CD14-positive monocyte (primary cell): ENCODE measurements at regions not wholly inside any gene's neighbourhood (a gene's known extent, or its start where the extent isn't known, plus 50 kb on each side); places are given as distances from the start of the nearest gene placed in this dataset.

ENCODE experiments used
- DNase-seq, 3 donors: peaks; one replicate each; pipeline ENCODE4 v3.0.0-alpha.2; 2011 to 2022
- H2AFZ ChIP-seq: 2 replicates; pipeline ENCODE4 v1.6.0; 2012; ENCODE audit warnings: mild to moderate bottlenecking, low read depth, low read length, inconsistent platforms; ENCODE audit not compliant: insufficient read depth, poor library complexity, severe bottlenecking
- H3K27ac ChIP-seq, 2 donors: 1 replicate in 1 of 2; 2 replicates in 1 of 2; pipeline ENCODE4 v1.5.1; 2012 to 2013; ENCODE audit warnings: low read length in 2 of 2, control low read depth in 1 of 2, inconsistent platforms in 1 of 2, low read depth in 1 of 2, mild to moderate bottlenecking in 1 of 2
- H3K27me3 ChIP-seq, 2 donors: one replicate each; pipeline versions ENCODE4 v1.6.0 to v1.6.1; 2011 to 2013; ENCODE audit warnings: low read length in 2 of 2; ENCODE audit not compliant: control insufficient read depth in 2 of 2, insufficient read depth in 2 of 2
- H3K36me3 ChIP-seq, 2 donors: replicated peaks in 1 of 2; 1 replicate in 1 of 2; 2 replicates in 1 of 2; pipeline versions ENCODE4 v1.5.1 to v1.6.1; 2012 to 2013; ENCODE audit warnings: low read length in 2 of 2, control low read depth in 1 of 2, inconsistent platforms in 1 of 2, mild to moderate bottlenecking in 1 of 2; ENCODE audit not compliant: insufficient read depth in 2 of 2, control insufficient read depth in 1 of 2
- H3K4me1 ChIP-seq, 2 donors: 1 replicate in 1 of 2; 2 replicates in 1 of 2; pipeline versions ENCODE4 v1.5.1 to v1.6.1; 2012 to 2013; ENCODE audit warnings: low read length in 2 of 2, control low read depth in 1 of 2, inconsistent platforms in 1 of 2, mild to moderate bottlenecking in 1 of 2, moderate library complexity in 1 of 2; ENCODE audit not compliant: insufficient read depth in 2 of 2, control insufficient read depth in 1 of 2
- H3K4me2 ChIP-seq: replicated peaks from 2 replicates; pipeline ENCODE3; 2012; ENCODE audit warnings: low read length, moderate library complexity, mild to moderate bottlenecking; ENCODE audit not compliant: poor library complexity, severe bottlenecking; ENCODE audit errors: extremely low read depth
- H3K4me3 ChIP-seq, 3 experiments: fragments of 200-600 bp in 1 of 3; sonication (generic) in 1 of 3; replicated peaks in 1 of 3; 1 replicate in 2 of 3; 2 replicates in 1 of 3; pipeline ENCODE4 v1.5.1; 2011 to 2013; ENCODE audit warnings: low read length in 3 of 3, mild to moderate bottlenecking in 3 of 3, control low read depth in 2 of 3, low read depth in 2 of 3, inconsistent platforms in 1 of 3, moderate library complexity in 1 of 3
- H3K79me2 ChIP-seq: 2 replicates; pipeline ENCODE4 v1.6.0; 2012; ENCODE audit warnings: mild to moderate bottlenecking, control low read depth, inconsistent platforms, low read length, moderate library complexity; ENCODE audit not compliant: insufficient read depth
- H3K9ac ChIP-seq: 2 replicates; pipeline ENCODE4 v1.6.0; 2017; ENCODE audit warnings: low read length, mild to moderate bottlenecking; ENCODE audit not compliant: insufficient read depth, poor library complexity, severe bottlenecking
- H3K9me3 ChIP-seq, 2 donors: replicated peaks in 1 of 2; 1 replicate in 1 of 2; 2 replicates in 1 of 2; pipeline versions ENCODE4 v1.5.1 to v1.6.1; 2012 to 2013; ENCODE audit warnings: low read length in 2 of 2, control low read depth in 1 of 2; ENCODE audit not compliant: control insufficient read depth in 1 of 2, insufficient read depth in 1 of 2
- H4K20me1 ChIP-seq: 2 replicates; pipeline ENCODE4 v1.6.0; 2012; ENCODE audit warnings: mild to moderate bottlenecking, low read length, control low read depth, moderate library complexity; ENCODE audit not compliant: insufficient read depth
- H3K27ac Mint-ChIP-seq, 7 donors: one replicate each; pipeline ENCODE4 v1.8.0; 2020; ENCODE audit warnings: mild to moderate bottlenecking in 7 of 7, mixed read lengths in 7 of 7, moderate library complexity in 6 of 7, inconsistent platforms in 2 of 7
- H3K27me3 Mint-ChIP-seq, 3 donors: one replicate each; pipeline ENCODE4 v1.8.0; 2021 to 2022; ENCODE audit warnings: low read depth in 3 of 3, mild to moderate bottlenecking in 3 of 3, mixed read lengths in 3 of 3, moderate library complexity in 3 of 3, inconsistent platforms in 1 of 3
- H3K36me3 Mint-ChIP-seq, 2 donors: one replicate each; pipeline ENCODE4 v1.8.0; 2020; ENCODE audit warnings: mixed read lengths in 2 of 2, inconsistent platforms in 1 of 2, mild to moderate bottlenecking in 1 of 2
- H3K4me1 Mint-ChIP-seq: one replicate; pipeline ENCODE4 v1.8.0; 2020; ENCODE audit warnings: mild to moderate bottlenecking, mixed read lengths
- H3K4me3 Mint-ChIP-seq, 2 donors: one replicate each; pipeline ENCODE4 v1.8.0; 2020; ENCODE audit warnings: mild to moderate bottlenecking in 2 of 2, mixed read lengths in 2 of 2, moderate library complexity in 1 of 2
- H3K9me3 Mint-ChIP-seq, 7 donors: one replicate each; pipeline ENCODE4 v1.8.0; 2020 to 2022; ENCODE audit warnings: mixed read lengths in 7 of 7, mild to moderate bottlenecking in 6 of 7, moderate library complexity in 6 of 7, inconsistent platforms in 2 of 7
- WGBS: methylation state at CpG from one replicate; pipeline ENCODE4 v1.1.5; 2013; ENCODE audit warnings: missing lambda C conversion rate; ENCODE audit not compliant: insufficient coverage; 5-methylcytosine and 5-hydroxymethylcytosine counted together
- intact Hi-C, 2 donors: fragments of 100-400 bp; cut with micrococcal nuclease; formaldehyde crosslinking; loops; one replicate each; pipeline versions ENCODE4 v1.15.0 to v1.15.1; 2023
- TF ChIP-seq, protein P1 (sequence below): fragments of 200-600 bp; IDR thresholded peaks from one replicate; pipeline ENCODE4 v1.8.0; 2022; ENCODE audit warnings: antibody characterized with exemption, mild to moderate bottlenecking

DNA sequence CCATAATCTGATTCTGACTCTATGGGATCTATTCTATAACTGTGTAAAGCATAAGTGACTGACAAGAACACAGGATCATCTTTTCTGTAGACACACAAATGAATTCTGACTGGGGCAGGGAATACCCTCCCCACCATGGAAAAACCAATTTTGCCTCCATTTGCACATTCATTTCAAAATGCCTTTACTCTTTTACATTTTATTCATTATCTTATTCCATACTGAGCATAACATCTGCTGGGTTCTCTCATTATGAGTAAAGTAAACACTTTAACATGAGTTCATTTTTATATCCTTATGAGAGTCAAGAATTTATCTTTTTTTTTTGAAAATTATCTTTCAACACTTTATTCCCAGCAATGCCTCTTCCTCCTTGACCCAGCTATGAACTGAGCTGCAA is 163.5 kb downstream of the RNF152 start:
- Histone ChIP-seq H3K4me2 (no peak overlapping the region), H3K4me3 (no peak overlapping the region), H3K9me3 (no peaks in the 10 kb centered on the region), H3K4me1 (peaks cover 22 to 23% of the 10 kb centered on the region in 2 donors), H2AFZ (no peak overlapping the region), H4K20me1 (no peaks in the 10 kb centered on the region), H3K27me3 (peaks cover 11 to 16% of the 10 kb centered on the region in 2 donors), H3K36me3 (no peaks in the 10 kb centered on the region), H3K9ac (no peak overlapping the region), H3K79me2 (no peaks in the 10 kb centered on the region), H3K27ac (no peak overlapping the region)
- TF ChIP-seq, protein P1, sequence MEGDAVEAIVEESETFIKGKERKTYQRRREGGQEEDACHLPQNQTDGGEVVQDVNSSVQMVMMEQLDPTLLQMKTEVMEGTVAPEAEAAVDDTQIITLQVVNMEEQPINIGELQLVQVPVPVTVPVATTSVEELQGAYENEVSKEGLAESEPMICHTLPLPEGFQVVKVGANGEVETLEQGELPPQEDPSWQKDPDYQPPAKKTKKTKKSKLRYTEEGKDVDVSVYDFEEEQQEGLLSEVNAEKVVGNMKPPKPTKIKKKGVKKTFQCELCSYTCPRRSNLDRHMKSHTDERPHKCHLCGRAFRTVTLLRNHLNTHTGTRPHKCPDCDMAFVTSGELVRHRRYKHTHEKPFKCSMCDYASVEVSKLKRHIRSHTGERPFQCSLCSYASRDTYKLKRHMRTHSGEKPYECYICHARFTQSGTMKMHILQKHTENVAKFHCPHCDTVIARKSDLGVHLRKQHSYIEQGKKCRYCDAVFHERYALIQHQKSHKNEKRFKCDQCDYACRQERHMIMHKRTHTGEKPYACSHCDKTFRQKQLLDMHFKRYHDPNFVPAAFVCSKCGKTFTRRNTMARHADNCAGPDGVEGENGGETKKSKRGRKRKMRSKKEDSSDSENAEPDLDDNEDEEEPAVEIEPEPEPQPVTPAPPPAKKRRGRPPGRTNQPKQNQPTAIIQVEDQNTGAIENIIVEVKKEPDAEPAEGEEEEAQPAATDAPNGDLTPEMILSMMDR = no peak
- H3K36me3 Mint-ChIP-seq = peaks cover 0 to 4% of the 10 kb centered on the region in 2 donors
- peaks cover 23% of the 10 kb centered on the region for H3K4me1 Mint-ChIP-seq
- intact Hi-C loops = no loop called here
- no peak overlapping the region for H3K27ac Mint-ChIP-seq
- H3K27me3 Mint-ChIP-seq = peaks cover 4 to 24% (median 15%) of the 10 kb centered on the region in 3 donors
- DNase-seq = no peak
- H3K9me3 Mint-ChIP-seq = peaks cover 0 to 11% (median 3%) of the 10 kb centered on the region in 7 donors
- no peak overlapping the region for H3K4me3 Mint-ChIP-seq

DNA sequence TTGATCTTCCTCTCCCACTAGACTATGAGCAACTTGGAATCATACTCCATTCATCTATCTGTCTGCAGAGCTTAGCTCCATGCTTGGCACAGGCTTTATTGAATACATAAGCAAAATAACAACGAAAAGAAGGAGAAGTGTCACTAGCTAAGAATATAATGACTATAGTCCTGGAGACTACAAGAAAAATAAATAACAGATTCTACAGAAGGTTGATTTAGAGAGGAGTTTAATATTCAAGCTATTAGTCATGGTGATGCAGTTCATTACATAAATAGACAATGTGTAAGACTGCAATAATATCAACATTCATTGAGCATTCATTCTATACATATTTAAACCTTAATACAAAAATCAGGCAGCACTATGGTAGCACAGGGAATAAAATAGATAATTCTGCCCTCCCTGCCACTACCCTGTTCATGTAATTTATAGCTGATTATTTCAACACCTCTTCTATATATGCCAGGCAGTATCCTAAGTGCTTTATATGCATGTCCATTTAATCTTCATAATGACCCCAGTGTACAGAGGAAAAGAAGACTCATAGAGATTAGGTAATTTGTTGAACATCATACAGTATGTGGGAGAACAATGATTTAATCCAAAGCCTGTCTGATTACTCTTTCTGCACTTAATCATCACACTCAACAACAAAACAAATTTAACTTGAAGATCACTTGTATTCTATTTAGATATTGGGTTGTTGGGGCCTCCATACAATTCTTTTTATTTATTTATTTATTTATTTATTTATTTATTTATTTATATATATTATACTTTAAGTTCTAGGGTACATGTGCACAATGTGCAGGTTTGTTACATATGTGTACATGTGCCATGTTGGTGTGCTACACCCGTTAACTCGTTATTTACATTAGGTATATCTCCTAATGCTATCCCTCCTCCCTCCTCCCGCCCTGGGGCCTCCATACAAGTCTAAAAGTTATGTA is 165.3 kb downstream of the RNF152 start:
- H3K4me1 Mint-ChIP-seq = peaks cover 5% of the 10 kb centered on the region
- peaks cover 0 to 3% of the 10 kb centered on the region in 2 donors for H3K36me3 Mint-ChIP-seq
- Histone ChIP-seq H3K9me3 (no peaks in the 10 kb centered on the region), H3K79me2 (no peaks in the 10 kb centered on the region), H3K27ac (no peak overlapping the region), H3K36me3 (no peaks in the 10 kb centered on the region), H3K4me1 (peaks cover 4% of the 10 kb centered on the region in 2 donors), H3K4me2 (no peak overlapping the region), H3K9ac (no peak overlapping the region), H4K20me1 (no peaks in the 10 kb centered on the region), H3K27me3 (peaks cover 11 to 19% of the 10 kb centered on the region in 2 donors), H2AFZ (no peak overlapping the region), H3K4me3 (no peak overlapping the region)
- no peak for DNase-seq
- no peak overlapping the region for H3K4me3 Mint-ChIP-seq
- peaks cover 5 to 22% (median 20%) of the 10 kb centered on the region in 3 donors for H3K27me3 Mint-ChIP-seq
- intact Hi-C loops = no loop called here
- TF ChIP-seq, protein P1 = no peak
- H3K9me3 Mint-ChIP-seq = peaks cover 0 to 11% (median 3%) of the 10 kb centered on the region in 7 donors
- H3K27ac Mint-ChIP-seq = no peak overlapping the region
- WGBS = no CpG with 5 or more reads among the region's 4 CpGs
